OCI-LY7 (cell line): ENCODE measurements at regions not wholly inside any gene's neighbourhood (a gene's known extent, or its start where the extent isn't known, plus 50 kb on each side); places are given as distances from the start of the nearest gene placed in this dataset.

Experiments
- BruUV-seq: library from RNA; stranded (reverse); fragments of 400-500 nt; replicated peaks from 2 replicates; lab custom pipeline; 2021; lab: Mats Ljungman, UMichigan
- CTCF ChIA-PET: fragments of 300-600 bp; sonication (Branson Sonifier 250); formaldehyde crosslinking; loops from one replicate; lab custom pipeline; 2022; ENCODE audit warnings: antibody characterized with exemption; ENCODE audit not compliant: unreplicated experiment; lab: Charles Lee
- POLR2A ChIA-PET: fragments of 300-600 bp; sonication (Branson Sonifier 250); formaldehyde crosslinking; loops from one replicate; lab custom pipeline; 2022; ENCODE audit warnings: antibody characterized with exemption; lab: Charles Lee
- DNase-seq: peaks from one replicate; pipeline ENCODE4 v3.0.0-alpha.2; 2015; ENCODE audit warnings: low spot score
- H2AFZ ChIP-seq: fragments of 200-600 bp; sonication (generic), shearing (Covaris generic); 2 replicates; pipeline ENCODE4 v1.6.1; 2014; ENCODE audit warnings: mild to moderate bottlenecking, antibody characterized with exemption, low read length, moderate library complexity
- H3K27ac ChIP-seq: fragments of 200-600 bp; sonication (generic); 2 replicates; pipeline ENCODE4 v1.5.1; 2014; ENCODE audit warnings: mixed run types, low read depth, mild to moderate bottlenecking, moderate library complexity, low read length, inconsistent platforms; ENCODE audit not compliant: poor library complexity, severe bottlenecking
- H3K36me3 ChIP-seq: fragments of 200-600 bp; sonication (generic); 2 replicates; pipeline ENCODE4 v1.6.1; 2014; ENCODE audit warnings: mild to moderate bottlenecking, antibody characterized with exemption, low read length, moderate library complexity, mixed read lengths; ENCODE audit not compliant: insufficient read depth
- H3K4me1 ChIP-seq: fragments of 200-600 bp; sonication (generic); 2 replicates; pipeline ENCODE4 v1.5.1; 2014; ENCODE audit warnings: mild to moderate bottlenecking, low read length; ENCODE audit not compliant: insufficient read depth, poor library complexity, severe bottlenecking
- H3K4me2 ChIP-seq: fragments of 200-600 bp; sonication (generic); 2 replicates; pipeline ENCODE4 v1.6.1; 2014; ENCODE audit warnings: mild to moderate bottlenecking, low read length
- H3K4me3 ChIP-seq: fragments of 200-600 bp; sonication (generic); 2 replicates; pipeline ENCODE4 v1.5.1; 2014; ENCODE audit warnings: mild to moderate bottlenecking, low read depth, low read length; ENCODE audit not compliant: poor library complexity, severe bottlenecking
- H3K79me2 ChIP-seq: fragments of 200-600 bp; sonication (generic); 2 replicates; pipeline ENCODE4 v1.6.1; 2016; ENCODE audit warnings: low read depth, mild to moderate bottlenecking, low read length, moderate library complexity, mixed read lengths; ENCODE audit not compliant: insufficient read depth
- H3K9me2 ChIP-seq: fragments of 200-600 bp; sonication (generic); 2 replicates; pipeline ENCODE4 v1.6.1; 2016; ENCODE audit warnings: mild to moderate bottlenecking, low read length, mixed read lengths; ENCODE audit not compliant: insufficient read depth
- H3K9me3 ChIP-seq: fragments of 200-600 bp; sonication (generic); 2 replicates; pipeline ENCODE4 v1.6.1; 2014; ENCODE audit warnings: mild to moderate bottlenecking, mixed run types, low read length, mixed read lengths
- H4K20me1 ChIP-seq: fragments of 200-600 bp; sonication (generic); 2 replicates; pipeline ENCODE4 v1.6.1; 2014; ENCODE audit warnings: mild to moderate bottlenecking, antibody characterized with exemption, low read length, moderate library complexity, mixed read lengths; ENCODE audit not compliant: insufficient read depth
- CTCF ChIP-seq: fragments of 200-600 bp; sonication (generic); conservative IDR thresholded peaks from 2 replicates; pipeline ENCODE4 v1.5.1; 2014; ENCODE audit warnings: mild to moderate bottlenecking, antibody characterized with exemption, low read length, moderate library complexity, mixed read lengths
- EZH2phosphoT487 ChIP-seq: fragments of 200-600 bp; sonication (generic); IDR thresholded peaks from 2 replicates; pipeline ENCODE4 v1.6.1; 2018; ENCODE audit warnings: low read depth, borderline replicate concordance, mild to moderate bottlenecking, mixed run types, antibody characterized with exemption, low read length, moderate library complexity, mixed read lengths
- intact Hi-C: fragments of 100-400 bp; cut with micrococcal nuclease; formaldehyde crosslinking; loops from one replicate; pipeline ENCODE4 v1.10.0; 2022; ENCODE audit not compliant: unreplicated experiment

- no peak overlapping the region for H2AFZ ChIP-seq
- H3K9me3 ChIP-seq = no peaks in the 10 kb centered on the region
- no peaks in the 10 kb centered on the region for H3K36me3 ChIP-seq
- ChIA-PET CTCF (no interaction called here), POLR2A (interaction anchor here (0.9 to 1.7 kb wide), 2 partner anchors 10 to 71 kb away, joined by 3 read pairs; no protein-coding TSS in a partner anchor)
- BruUV-seq = no TSS peak
- H3K4me1 ChIP-seq = no peaks in the 10 kb centered on the region
- intact Hi-C loops = no loop called here
- TF ChIP-seq EZH2phosphoT487 (no peak), CTCF (no peak)
- no peaks in the 10 kb centered on the region for H3K9me2 ChIP-seq
- DNase-seq = no peak
- H3K79me2 ChIP-seq = no peaks in the 10 kb centered on the region
- H4K20me1 ChIP-seq = no peaks in the 10 kb centered on the region
- H3K4me2 ChIP-seq = no peak overlapping the region
- H3K4me3 ChIP-seq = no peak overlapping the region
- no peak overlapping the region for H3K27ac ChIP-seq
Measured at GRCh38 chr13:47437406-47437805, 540.6 kb upstream of the HTR2A start.

GRCh38 chr13:47433461-47434005, 536.7 kb upstream of the HTR2A start:
- Histone ChIP-seq H3K9me3 (no peaks in the 10 kb centered on the region), H3K9me2 (no peaks in the 10 kb centered on the region), H3K4me2 (no peak overlapping the region), H3K79me2 (no peaks in the 10 kb centered on the region), H3K27ac (no peak overlapping the region), H3K36me3 (no peaks in the 10 kb centered on the region), H2AFZ (no peak overlapping the region), H3K4me3 (no peak overlapping the region), H4K20me1 (no peaks in the 10 kb centered on the region), H3K4me1 (no peaks in the 10 kb centered on the region)
- no TSS peak for BruUV-seq
- TF ChIP-seq EZH2phosphoT487 (no peak), CTCF (no peak)
- ChIA-PET CTCF (no interaction called here), POLR2A (interaction anchor here (0.6 kb wide), 1 partner anchor 18 kb away, joined by 6 read pairs; no protein-coding TSS in a partner anchor)
- no peak for DNase-seq
- intact Hi-C loops = no loop called here

- no peaks in the 10 kb centered on the region for H3K9me2 ChIP-seq
- H3K27ac ChIP-seq = no peak overlapping the region
- no peaks in the 10 kb centered on the region for H4K20me1 ChIP-seq
- no peak overlapping the region for H3K4me2 ChIP-seq
- no peaks in the 10 kb centered on the region for H3K79me2 ChIP-seq
- no peaks in the 10 kb centered on the region for H3K36me3 ChIP-seq
- DNase-seq = no peak
- BruUV-seq = no TSS peak
- CTCF ChIA-PET = interaction anchor here (0.6 kb wide), 1 partner anchor 443 kb away, joined by 3 read pairs; no protein-coding TSS in a partner anchor
- H3K4me3 ChIP-seq = no peak overlapping the region
- intact Hi-C loops = no loop called here
- H2AFZ ChIP-seq = no peak overlapping the region
- no peaks in the 10 kb centered on the region for H3K4me1 ChIP-seq
- no peak for TF ChIP-seq EZH2phosphoT487
- no peaks in the 10 kb centered on the region for H3K9me3 ChIP-seq
- POLR2A ChIA-PET = interaction anchor here (1.0 to 1.3 kb wide), 2 partner anchors 12 to 13 kb away, joined by 3 read pairs; no protein-coding TSS in a partner anchor
Measured at GRCh38 chr13:47426126-47426849, 529.4 kb upstream of the HTR2A start.
